Ovary (tissue), 3 donors: ENCODE measurements at regions not wholly inside any gene's neighbourhood (a gene's known extent, or its start where the extent isn't known, plus 50 kb on each side); places are given as distances from the start of the nearest gene placed in this dataset.

Source experiments
- EP300 ChIP-seq: sonication (generic); formaldehyde crosslinking; IDR thresholded peaks from one replicate; pipeline ENCODE4 v1.6.1; 2017; ENCODE audit warnings: antibody characterized with exemption
- TF ChIP-seq, protein P1 (sequence below), 3 donors: fragments of 450-650 bp in 2 of 3; fragments of 200-600 bp in 1 of 3; IDR thresholded peaks; one replicate each; pipeline versions ENCODE4 v1.5.1 to v1.8.0; 2016 to 2022; ENCODE audit warnings: antibody characterized with exemption in 3 of 3, mild to moderate bottlenecking in 1 of 3
- donor health status: DM: no; HTN: no; CAD: no.

GRCh38 chr3:29153811-29154210 lies 127.1 kb upstream of the RBMS3 start:
- no peak for TF ChIP-seq EP300
- TF ChIP-seq, protein P1, sequence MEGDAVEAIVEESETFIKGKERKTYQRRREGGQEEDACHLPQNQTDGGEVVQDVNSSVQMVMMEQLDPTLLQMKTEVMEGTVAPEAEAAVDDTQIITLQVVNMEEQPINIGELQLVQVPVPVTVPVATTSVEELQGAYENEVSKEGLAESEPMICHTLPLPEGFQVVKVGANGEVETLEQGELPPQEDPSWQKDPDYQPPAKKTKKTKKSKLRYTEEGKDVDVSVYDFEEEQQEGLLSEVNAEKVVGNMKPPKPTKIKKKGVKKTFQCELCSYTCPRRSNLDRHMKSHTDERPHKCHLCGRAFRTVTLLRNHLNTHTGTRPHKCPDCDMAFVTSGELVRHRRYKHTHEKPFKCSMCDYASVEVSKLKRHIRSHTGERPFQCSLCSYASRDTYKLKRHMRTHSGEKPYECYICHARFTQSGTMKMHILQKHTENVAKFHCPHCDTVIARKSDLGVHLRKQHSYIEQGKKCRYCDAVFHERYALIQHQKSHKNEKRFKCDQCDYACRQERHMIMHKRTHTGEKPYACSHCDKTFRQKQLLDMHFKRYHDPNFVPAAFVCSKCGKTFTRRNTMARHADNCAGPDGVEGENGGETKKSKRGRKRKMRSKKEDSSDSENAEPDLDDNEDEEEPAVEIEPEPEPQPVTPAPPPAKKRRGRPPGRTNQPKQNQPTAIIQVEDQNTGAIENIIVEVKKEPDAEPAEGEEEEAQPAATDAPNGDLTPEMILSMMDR (IDR thresholded peaks at IDR 0.05) = no peak
